NT2/D1 (cell line): ENCODE measurements at regions not wholly inside any gene's neighbourhood (a gene's known extent, or its start where the extent isn't known, plus 50 kb on each side); places are given as distances from the start of the nearest gene placed in this dataset.

Source experiments
- SUZ12 ChIP-seq: IDR thresholded peaks from 2 replicates; pipeline ENCODE4 v1.6.1; 2011; ENCODE audit not compliant: insufficient read length, insufficient read depth; ENCODE audit errors: extremely low read depth
- YY1 ChIP-seq: IDR thresholded peaks from 2 replicates; pipeline ENCODE4 v1.6.1; 2011; ENCODE audit not compliant: insufficient read length, insufficient read depth
- ZNF274 ChIP-seq: IDR thresholded peaks from 2 replicates; pipeline ENCODE4 v1.6.1; 2011; ENCODE audit warnings: mild to moderate bottlenecking, low read depth, low read length

DNA sequence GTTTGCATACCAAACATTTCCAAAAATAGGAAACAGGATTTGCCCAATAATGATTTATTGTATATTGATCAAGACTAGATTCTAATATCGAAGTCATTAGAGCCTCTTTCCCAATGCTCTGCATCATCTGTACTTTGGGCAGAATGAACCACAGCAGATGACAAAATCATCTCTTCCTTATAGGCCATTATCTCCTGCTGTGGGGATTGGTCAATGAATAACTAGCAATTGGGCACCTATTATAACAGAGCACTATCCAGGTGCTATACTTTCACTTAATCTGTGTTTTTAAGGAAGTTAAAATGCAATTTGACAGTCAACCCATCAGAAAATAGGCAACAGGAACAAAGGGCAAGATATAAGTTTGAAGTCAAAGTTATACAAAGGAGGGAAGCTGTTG, 290.3 kb downstream of the AHR start:
- no peak for TF ChIP-seq ZNF274
- no peak for TF ChIP-seq YY1
- TF ChIP-seq SUZ12, result no peak
